ENCODE measurements at regions not wholly inside any gene's neighbourhood (a gene's known extent, or its start where the extent isn't known, plus 50 kb on each side); places are given as distances from the start of the nearest gene placed in this dataset.

- H3K4me1 Mint-ChIP-seq (ENCODE audit: low read depth), result no peaks in the 10 kb centered on the region
- no peaks in the 10 kb centered on the region for H3K36me3 Mint-ChIP-seq (ENCODE audit: low read depth)
- peaks cover 7% of the 10 kb centered on the region for H3K27me3 Mint-ChIP-seq (ENCODE audit: low read depth)
- no peak overlapping the region for H3K27ac Mint-ChIP-seq
- no peak overlapping the region for H3K4me3 Mint-ChIP-seq
- no peaks in the 10 kb centered on the region for H3K9me3 Mint-ChIP-seq
Measured at GRCh38 chr1:94702442-94702815, 117.7 kb upstream of the SLC44A3 start.

DNA sequence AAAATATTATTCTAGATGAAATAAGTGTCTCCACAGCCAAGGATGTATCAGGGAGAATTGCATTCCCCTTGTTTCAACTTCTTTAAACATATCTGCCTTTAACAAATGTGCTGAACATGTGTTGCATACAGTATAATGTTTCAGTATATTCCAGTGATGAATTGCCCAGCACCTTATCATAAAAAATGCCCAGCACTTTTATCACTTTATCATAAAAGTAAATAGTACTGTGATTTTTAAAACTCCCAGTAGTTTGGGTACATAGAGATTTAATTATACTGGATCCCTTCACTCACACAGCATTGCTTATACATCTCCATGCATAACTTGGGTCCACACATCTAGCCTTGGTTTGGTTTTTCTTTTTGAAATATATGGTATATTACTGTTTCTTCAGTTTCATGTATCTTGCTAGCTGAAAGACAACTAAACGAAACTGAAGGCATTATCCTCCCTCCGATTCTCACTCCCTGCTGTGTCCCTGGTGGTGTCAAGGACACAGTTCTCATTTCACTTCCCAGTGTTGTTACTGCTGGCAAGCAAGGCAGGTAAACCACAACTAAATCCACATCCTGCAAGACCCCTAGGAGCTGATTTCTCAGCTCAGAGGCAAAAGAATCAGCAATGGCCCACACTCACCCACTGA lies 118.2 kb upstream of the SLC44A3 start:
- Mint-ChIP-seq H3K4me1 (ENCODE audit: low read depth) (no peaks in the 10 kb centered on the region), H3K27me3 (ENCODE audit: low read depth) (peaks cover 7% of the 10 kb centered on the region), H3K4me3 (no peak overlapping the region), H3K27ac (no peak overlapping the region), H3K36me3 (ENCODE audit: low read depth) (no peaks in the 10 kb centered on the region), H3K9me3 (no peaks in the 10 kb centered on the region)

- peaks cover 3% of the 10 kb centered on the region for H3K4me1 Mint-ChIP-seq (ENCODE audit: low read depth)
- H3K9me3 Mint-ChIP-seq, result no peaks in the 10 kb centered on the region
- H3K4me3 Mint-ChIP-seq, result no peak overlapping the region
- no peaks in the 10 kb centered on the region for H3K36me3 Mint-ChIP-seq (ENCODE audit: low read depth)
- peaks cover 3% of the 10 kb centered on the region for H3K27me3 Mint-ChIP-seq (ENCODE audit: low read depth)
- H3K27ac Mint-ChIP-seq, result no peak overlapping the region
Measured at GRCh38 chr1:94698759-94699502, 121.2 kb upstream of the SLC44A3 start.

- H3K9me3 Mint-ChIP-seq, result no peaks in the 10 kb centered on the region
Measured at GRCh38 chr1:94698356-94698755, 121.8 kb upstream of the SLC44A3 start.

GRCh38 chr1:94697839-94698238 lies 122.3 kb upstream of the SLC44A3 start:
- no peak overlapping the region for H3K27ac Mint-ChIP-seq
- H3K4me1 Mint-ChIP-seq (ENCODE audit: low read depth), result peaks cover 3% of the 10 kb centered on the region
- H3K4me3 Mint-ChIP-seq, result no peak overlapping the region
- peaks cover 6% of the 10 kb centered on the region for H3K27me3 Mint-ChIP-seq (ENCODE audit: low read depth)
- H3K9me3 Mint-ChIP-seq, result no peaks in the 10 kb centered on the region
- no peaks in the 10 kb centered on the region for H3K36me3 Mint-ChIP-seq (ENCODE audit: low read depth)

More at GRCh38 chr1:94698356-94698755, 121.8 kb upstream of the SLC44A3 start:
- Mint-ChIP-seq H3K27me3 (ENCODE audit: low read depth) (peaks cover 6% of the 10 kb centered on the region), H3K4me3 (no peak overlapping the region), H3K27ac (no peak overlapping the region), H3K36me3 (ENCODE audit: low read depth) (no peaks in the 10 kb centered on the region), H3K4me1 (ENCODE audit: low read depth) (peaks cover 3% of the 10 kb centered on the region)

GRCh38 chr1:94694226-94694915 lies 125.8 kb upstream of the SLC44A3 start:
- Mint-ChIP-seq H3K27me3 (ENCODE audit: low read depth) (peaks cover 10% of the 10 kb centered on the region), H3K27ac (no peak overlapping the region), H3K9me3 (no peaks in the 10 kb centered on the region), H3K36me3 (ENCODE audit: low read depth) (no peaks in the 10 kb centered on the region), H3K4me1 (ENCODE audit: low read depth) (peaks cover 3% of the 10 kb centered on the region), H3K4me3 (no peak overlapping the region)

GRCh38 chr1:94693435-94693834 lies 126.7 kb upstream of the SLC44A3 start:
- no peaks in the 10 kb centered on the region for H3K9me3 Mint-ChIP-seq
- H3K4me3 Mint-ChIP-seq, result no peak overlapping the region
- H3K27ac Mint-ChIP-seq, result no peak overlapping the region
- peaks cover 3% of the 10 kb centered on the region for H3K4me1 Mint-ChIP-seq (ENCODE audit: low read depth)
- H3K27me3 Mint-ChIP-seq (ENCODE audit: low read depth), result peaks cover 10% of the 10 kb centered on the region
- H3K36me3 Mint-ChIP-seq (ENCODE audit: low read depth), result no peaks in the 10 kb centered on the region

GRCh38 chr1:94693029-94693428 lies 127.1 kb upstream of the SLC44A3 start:
- H3K36me3 Mint-ChIP-seq (ENCODE audit: low read depth), result no peaks in the 10 kb centered on the region
- H3K27ac Mint-ChIP-seq, result no peak overlapping the region
- H3K27me3 Mint-ChIP-seq (ENCODE audit: low read depth), result peaks cover 10% of the 10 kb centered on the region
- H3K4me3 Mint-ChIP-seq, result no peak overlapping the region
- H3K4me1 Mint-ChIP-seq (ENCODE audit: low read depth), result peaks cover 3% of the 10 kb centered on the region
- no peaks in the 10 kb centered on the region for H3K9me3 Mint-ChIP-seq

- Mint-ChIP-seq H3K27ac (no peak overlapping the region), H3K4me1 (ENCODE audit: low read depth) (no peaks in the 10 kb centered on the region), H3K27me3 (ENCODE audit: low read depth) (peaks cover 17% of the 10 kb centered on the region), H3K4me3 (no peak overlapping the region), H3K9me3 (no peaks in the 10 kb centered on the region), H3K36me3 (ENCODE audit: low read depth) (no peaks in the 10 kb centered on the region)
Measured at GRCh38 chr1:94688646-94689045, 131.5 kb upstream of the SLC44A3 start.

- H3K9me3 Mint-ChIP-seq, result no peaks in the 10 kb centered on the region
- H3K4me3 Mint-ChIP-seq, result no peak overlapping the region
- H3K27ac Mint-ChIP-seq, result no peak overlapping the region
- no peaks in the 10 kb centered on the region for H3K36me3 Mint-ChIP-seq (ENCODE audit: low read depth)
- H3K4me1 Mint-ChIP-seq (ENCODE audit: low read depth), result no peaks in the 10 kb centered on the region
- H3K27me3 Mint-ChIP-seq (ENCODE audit: low read depth), result peaks cover 16% of the 10 kb centered on the region
Measured at GRCh38 chr1:94686882-94687281, 133.3 kb upstream of the SLC44A3 start.

DNA sequence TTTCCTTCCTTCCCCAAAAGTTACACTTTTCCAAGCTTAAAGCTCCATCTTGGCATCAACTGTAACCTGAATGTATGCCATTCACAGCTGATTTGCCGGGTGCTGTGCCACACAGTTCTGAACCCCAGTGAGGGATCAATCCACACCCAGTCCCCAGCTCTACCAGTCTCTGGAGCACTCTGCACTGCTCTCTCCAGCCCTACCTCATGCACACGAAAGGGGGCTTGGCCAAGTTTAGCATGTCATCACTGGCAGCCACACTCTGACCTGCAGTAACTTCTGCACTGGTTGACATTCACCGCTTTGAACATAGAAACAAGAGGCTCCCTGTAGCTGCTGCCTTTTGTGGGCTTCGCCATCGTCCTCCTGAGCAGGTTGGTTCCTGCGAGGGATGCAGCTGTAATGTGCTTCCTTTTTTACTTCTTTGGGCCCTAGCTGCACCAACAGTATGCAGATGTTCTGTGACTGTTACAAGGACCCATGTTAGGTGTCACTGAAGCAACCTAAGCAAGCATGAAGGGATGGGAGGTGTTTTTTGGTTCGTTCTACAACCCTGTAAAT lies 135.4 kb upstream of the SLC44A3 start:
- Mint-ChIP-seq H3K36me3 (ENCODE audit: low read depth) (no peaks in the 10 kb centered on the region), H3K4me3 (no peak overlapping the region), H3K9me3 (no peaks in the 10 kb centered on the region), H3K4me1 (ENCODE audit: low read depth) (no peaks in the 10 kb centered on the region), H3K27me3 (ENCODE audit: low read depth) (peaks cover 12% of the 10 kb centered on the region), H3K27ac (no peak overlapping the region)

DNA sequence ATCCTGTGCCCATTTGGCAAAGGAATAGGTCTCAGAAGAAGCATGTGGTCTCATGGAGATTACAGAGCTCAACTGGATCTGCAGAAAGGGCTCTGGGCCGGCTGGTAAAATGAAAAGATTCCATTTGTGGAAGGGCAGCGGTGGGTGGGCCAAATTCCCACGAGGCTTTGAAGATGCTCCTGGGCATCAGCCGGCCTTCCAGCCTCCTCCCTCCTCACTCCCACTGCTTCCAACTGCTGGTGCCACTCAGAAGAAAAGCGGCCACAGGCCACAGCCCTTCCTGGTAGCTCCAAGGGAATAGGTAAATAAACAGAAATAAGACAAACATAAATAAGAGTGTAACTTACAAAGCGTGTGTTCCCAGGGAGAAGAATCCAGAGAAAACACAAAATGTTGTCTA lies 136.3 kb upstream of the SLC44A3 start:
- peaks cover 12% of the 10 kb centered on the region for H3K27me3 Mint-ChIP-seq (ENCODE audit: low read depth)
- no peak overlapping the region for H3K4me3 Mint-ChIP-seq
- no peak overlapping the region for H3K27ac Mint-ChIP-seq
- no peaks in the 10 kb centered on the region for H3K36me3 Mint-ChIP-seq (ENCODE audit: low read depth)
- no peaks in the 10 kb centered on the region for H3K9me3 Mint-ChIP-seq
- H3K4me1 Mint-ChIP-seq (ENCODE audit: low read depth), result no peaks in the 10 kb centered on the region

- Mint-ChIP-seq H3K36me3 (ENCODE audit: low read depth) (no peaks in the 10 kb centered on the region), H3K4me1 (ENCODE audit: low read depth) (no peaks in the 10 kb centered on the region), H3K27ac (no peak overlapping the region), H3K27me3 (ENCODE audit: low read depth) (peaks cover 6% of the 10 kb centered on the region), H3K4me3 (no peak overlapping the region), H3K9me3 (no peaks in the 10 kb centered on the region)
Measured at GRCh38 chr1:94680039-94680377, 138.4 kb upstream of the F3 start.

GRCh38 chr1:94679332-94680038 lies 137.9 kb upstream of the F3 start:
- H3K36me3 Mint-ChIP-seq (ENCODE audit: low read depth), result no peaks in the 10 kb centered on the region
- H3K4me1 Mint-ChIP-seq (ENCODE audit: low read depth), result no peaks in the 10 kb centered on the region
- H3K4me3 Mint-ChIP-seq, result no peak overlapping the region
- H3K9me3 Mint-ChIP-seq, result no peaks in the 10 kb centered on the region
- peaks cover 3% of the 10 kb centered on the region for H3K27me3 Mint-ChIP-seq (ENCODE audit: low read depth)
- H3K27ac Mint-ChIP-seq, result no peak overlapping the region

Data from T-helper 1 cell treated with Interleukin-12 subunit alpha and Interleukin-12 subunit beta and Interleukin-4 antibody, amounts not matched to agents 30 μg/mL and 1 μg/mL, for 36 hours (primary cell).